B cell (primary cell): ENCODE measurements at regions not wholly inside any gene's neighbourhood (a gene's known extent, or its start where the extent isn't known, plus 50 kb on each side); places are given as distances from the start of the nearest gene placed in this dataset.

ENCODE experiments used
- CTCF ChIP-seq: fragments of 200-600 bp; IDR thresholded peaks from one replicate; pipeline ENCODE4 v1.8.0; 2022; ENCODE audit warnings: antibody characterized with exemption, mild to moderate bottlenecking
- EZH2 ChIP-seq: IDR thresholded peaks from 2 replicates; pipeline ENCODE4 v1.6.1; 2012; ENCODE audit warnings: borderline replicate concordance, low read depth, mild to moderate bottlenecking, moderate library complexity, low read length; ENCODE audit not compliant: insufficient read depth, poor library complexity, severe bottlenecking

GRCh38 chr6:170042596-170043118 lies 248.2 kb downstream of the DLL1 start:
- TF ChIP-seq EZH2 (no peak), CTCF (no peak)
